ENCODE measurements at regions not wholly inside any gene's neighbourhood (a gene's known extent, or its start where the extent isn't known, plus 50 kb on each side); places are given as distances from the start of the nearest gene placed in this dataset.

DNA sequence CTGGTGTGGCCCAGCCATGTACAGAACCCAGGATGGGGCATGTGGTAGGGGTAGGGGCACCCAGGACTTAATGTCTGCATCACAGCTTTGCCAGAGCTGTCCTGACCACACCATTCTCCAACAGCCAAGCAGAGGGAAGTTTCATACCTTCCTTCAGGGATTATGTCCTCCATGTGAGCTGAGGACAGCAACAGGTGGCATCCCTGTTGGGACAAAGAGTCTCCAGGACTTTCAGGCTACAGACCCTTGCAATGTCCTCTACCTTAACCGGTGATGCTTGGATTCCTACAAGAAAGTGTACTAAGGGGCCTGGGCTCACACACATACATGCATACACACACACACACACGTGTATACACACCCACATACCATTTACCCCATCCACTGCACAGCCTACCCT is 227.0 kb upstream of the SIX2 start:
- Histone ChIP-seq H3K4ac (ENCODE audit: low read depth in 1 of 2, low read length in 2 of 2) (no peak overlapping the region), H2AK5ac (ENCODE audit: low read length, severe bottlenecking) (no peak overlapping the region), H3K27ac (ENCODE audit: low read length, poor library complexity, severe bottlenecking) (no peak overlapping the region), H3K79me1 (replicated peaks; ENCODE audit: low read length, poor library complexity, severe bottlenecking) (no peaks in the 10 kb centered on the region), H3K14ac (ENCODE audit: low read length in 2 of 2) (peak overlapping the region in 1 of 2 experiments; percentile 18), H3K23ac (ENCODE audit: low read length in 2 of 2) (no peak overlapping the region), H2BK15ac (ENCODE audit: low read depth, poor library complexity, severe bottlenecking) (no peak overlapping the region), H3K27me3 (ENCODE audit: control insufficient read depth in 1 of 2, insufficient read depth in 1 of 2, low read length in 2 of 2) (no peaks in the 10 kb centered on the region), H4K91ac (ENCODE audit: low read length) (no peak overlapping the region), H3K4me3 (ENCODE audit: insufficient read depth in 1 of 2, low read depth in 1 of 2, low read length in 2 of 2) (no peak overlapping the region), H3K4me1 (ENCODE audit: control insufficient read depth, insufficient read depth, low read depth, low read length) (peaks cover 9% of the 10 kb centered on the region), H3K4me2 (ENCODE audit: low read length, poor library complexity, severe bottlenecking) (no peak overlapping the region), H3K36me3 (ENCODE audit: control insufficient read depth in 1 of 2, insufficient read depth in 2 of 2, low read depth in 1 of 2, low read length in 2 of 2) (no peaks in the 10 kb centered on the region), H3K9ac (ENCODE audit: low read length) (no peak overlapping the region), H2BK5ac (ENCODE audit: low read depth, low read length, poor library complexity, severe bottlenecking) (no peak overlapping the region), H2AFZ (ENCODE audit: low read depth, low read length) (no peak overlapping the region), H3K9me3 (ENCODE audit: control insufficient read depth, low read length) (no peaks in the 10 kb centered on the region), H2BK120ac (ENCODE audit: low read depth, low read length) (no peak overlapping the region), H3K18ac (ENCODE audit: low read depth in 1 of 2, low read length in 2 of 2) (no peak overlapping the region), H4K8ac (ENCODE audit: low read length) (no peak overlapping the region), H2BK12ac (ENCODE audit: low read length in 2 of 2) (no peak overlapping the region)
- WGBS, result 94% methylated on average over 2 of the region's 2 CpGs
- no peak for DNase-seq

DNA sequence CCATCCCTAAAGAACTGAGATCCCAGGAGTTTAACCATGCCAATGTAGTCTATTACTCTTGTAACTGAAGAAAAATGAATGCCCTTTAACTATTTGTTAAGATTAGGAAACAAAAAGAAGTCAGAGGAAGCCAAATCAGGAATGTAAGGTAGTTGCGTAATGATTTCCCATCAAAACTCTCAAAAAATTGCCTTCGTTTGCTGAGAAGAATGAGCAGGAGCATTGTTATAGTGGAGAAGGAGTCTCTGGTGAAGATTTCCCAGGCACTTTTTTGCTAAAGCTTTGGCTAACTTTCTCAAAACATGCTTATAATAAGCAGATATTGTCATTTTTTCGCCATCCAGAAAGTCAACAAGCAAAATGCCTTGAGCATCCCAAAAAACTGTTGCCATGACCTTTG is 224.0 kb upstream of the SIX2 start:
- no peaks in the 10 kb centered on the region for H3K36me3 ChIP-seq (ENCODE audit: control insufficient read depth in 1 of 2, insufficient read depth in 2 of 2, low read depth in 1 of 2, low read length in 2 of 2)
- no peak overlapping the region for H2AK5ac ChIP-seq (ENCODE audit: low read length, severe bottlenecking)
- no peaks in the 10 kb centered on the region for H3K27me3 ChIP-seq (ENCODE audit: control insufficient read depth in 1 of 2, insufficient read depth in 1 of 2, low read length in 2 of 2)

DNA sequence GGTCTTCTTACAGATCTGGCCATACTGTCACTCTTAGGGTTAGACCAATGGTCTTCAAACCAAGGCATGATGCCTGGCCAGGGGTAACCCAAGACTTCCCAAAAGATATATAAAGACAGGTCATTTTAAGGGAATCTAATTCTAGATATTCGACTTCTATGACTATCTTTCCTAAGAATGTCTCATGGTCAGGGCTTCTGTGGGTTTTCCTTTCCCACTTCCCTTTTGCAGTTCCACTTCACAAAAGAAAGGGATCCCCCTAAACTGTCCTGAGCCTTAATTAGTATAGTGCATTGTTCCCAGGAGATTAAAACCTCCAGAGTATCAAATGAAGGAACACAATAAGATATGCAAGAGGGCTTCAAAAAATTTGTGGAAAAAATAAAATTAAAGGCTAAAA is 223.6 kb upstream of the SIX2 start:
- Histone ChIP-seq H3K14ac (ENCODE audit: low read length in 2 of 2) (no peak overlapping the region), H2BK12ac (ENCODE audit: low read length in 2 of 2) (no peak overlapping the region), H3K23ac (ENCODE audit: low read length in 2 of 2) (no peak overlapping the region), H3K9me3 (ENCODE audit: control insufficient read depth, low read length) (no peaks in the 10 kb centered on the region), H2AFZ (ENCODE audit: low read depth, low read length) (no peak overlapping the region), H3K9ac (ENCODE audit: low read length) (no peak overlapping the region), H3K79me1 (replicated peaks; ENCODE audit: low read length, poor library complexity, severe bottlenecking) (no peaks in the 10 kb centered on the region), H3K36me3 (ENCODE audit: control insufficient read depth in 1 of 2, insufficient read depth in 2 of 2, low read depth in 1 of 2, low read length in 2 of 2) (no peaks in the 10 kb centered on the region), H2BK15ac (ENCODE audit: low read depth, poor library complexity, severe bottlenecking) (no peak overlapping the region), H2BK120ac (ENCODE audit: low read depth, low read length) (no peak overlapping the region), H4K8ac (ENCODE audit: low read length) (no peak overlapping the region), H3K27ac (ENCODE audit: low read length, poor library complexity, severe bottlenecking) (no peak overlapping the region), H3K4me3 (ENCODE audit: insufficient read depth in 1 of 2, low read depth in 1 of 2, low read length in 2 of 2) (no peak overlapping the region), H3K4me1 (ENCODE audit: control insufficient read depth, insufficient read depth, low read depth, low read length) (peaks cover 7% of the 10 kb centered on the region), H3K4ac (ENCODE audit: low read depth in 1 of 2, low read length in 2 of 2) (no peak overlapping the region), H3K27me3 (ENCODE audit: control insufficient read depth in 1 of 2, insufficient read depth in 1 of 2, low read length in 2 of 2) (no peaks in the 10 kb centered on the region), H3K18ac (ENCODE audit: low read depth in 1 of 2, low read length in 2 of 2) (no peak overlapping the region), H2BK5ac (ENCODE audit: low read depth, low read length, poor library complexity, severe bottlenecking) (no peak overlapping the region), H2AK5ac (ENCODE audit: low read length, severe bottlenecking) (no peak overlapping the region), H4K91ac (ENCODE audit: low read length) (no peak overlapping the region), H3K4me2 (ENCODE audit: low read length, poor library complexity, severe bottlenecking) (no peak overlapping the region)
- WGBS, result 100% methylated on average over 1 of the region's 1 CpG
- no peak for DNase-seq

More for the DNA sequence above, 224.0 kb upstream of the SIX2 start:
- no peak overlapping the region for H3K18ac ChIP-seq (ENCODE audit: low read depth in 1 of 2, low read length in 2 of 2)
- peaks cover 11% of the 10 kb centered on the region for H3K4me1 ChIP-seq (ENCODE audit: control insufficient read depth, insufficient read depth, low read depth, low read length)
- H3K79me1 ChIP-seq (replicated peaks; ENCODE audit: low read length, poor library complexity, severe bottlenecking), result no peaks in the 10 kb centered on the region
- H2BK120ac ChIP-seq (ENCODE audit: low read depth, low read length), result no peak overlapping the region
- H4K91ac ChIP-seq (ENCODE audit: low read length), result no peak overlapping the region
- no peak overlapping the region for H3K9ac ChIP-seq (ENCODE audit: low read length)
- H3K4me2 ChIP-seq (ENCODE audit: low read length, poor library complexity, severe bottlenecking), result no peak overlapping the region
- WGBS, result 100% methylated on average over 3 of the region's 3 CpGs
- H2BK15ac ChIP-seq (ENCODE audit: low read depth, poor library complexity, severe bottlenecking), result no peak overlapping the region
- no peak overlapping the region for H3K4me3 ChIP-seq (ENCODE audit: insufficient read depth in 1 of 2, low read depth in 1 of 2, low read length in 2 of 2)
- H2AFZ ChIP-seq (ENCODE audit: low read depth, low read length), result no peak overlapping the region
- no peak overlapping the region for H3K4ac ChIP-seq (ENCODE audit: low read depth in 1 of 2, low read length in 2 of 2)
- no peak for DNase-seq
- H3K9me3 ChIP-seq (ENCODE audit: control insufficient read depth, low read length), result no peaks in the 10 kb centered on the region
- no peak overlapping the region for H4K8ac ChIP-seq (ENCODE audit: low read length)
- H2BK5ac ChIP-seq (ENCODE audit: low read depth, low read length, poor library complexity, severe bottlenecking), result no peak overlapping the region
- no peak overlapping the region for H3K23ac ChIP-seq (ENCODE audit: low read length in 2 of 2)
- H2BK12ac ChIP-seq (ENCODE audit: low read length in 2 of 2), result no peak overlapping the region
- H3K14ac ChIP-seq (ENCODE audit: low read length in 2 of 2), result no peak overlapping the region
- no peak overlapping the region for H3K27ac ChIP-seq (ENCODE audit: low read length, poor library complexity, severe bottlenecking)

DNA sequence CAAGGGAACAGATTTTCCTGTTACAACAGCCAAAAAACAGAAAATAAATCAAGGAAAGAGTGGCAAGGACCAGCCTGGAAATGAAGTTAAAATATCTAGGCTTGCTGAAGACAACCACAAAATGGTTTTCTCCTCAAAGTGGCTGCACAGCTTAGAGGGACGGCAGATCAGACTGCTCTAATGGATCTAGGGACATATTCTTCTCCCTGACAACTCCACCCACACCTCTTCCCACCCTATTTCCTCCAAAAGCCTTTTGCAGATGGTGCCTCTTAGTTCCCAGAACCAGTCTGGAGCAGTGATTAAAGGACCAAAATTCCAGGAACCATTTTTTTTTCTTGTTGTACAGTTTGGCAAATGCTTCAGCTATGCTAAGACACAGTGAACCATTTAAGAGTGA is 220.2 kb upstream of the SIX2 start:
- no peak overlapping the region for H3K18ac ChIP-seq (ENCODE audit: low read depth in 1 of 2, low read length in 2 of 2)
- no peak overlapping the region for H4K91ac ChIP-seq (ENCODE audit: low read length)
- no peak overlapping the region for H2BK12ac ChIP-seq (ENCODE audit: low read length in 2 of 2)
- H3K9ac ChIP-seq (ENCODE audit: low read length), result no peak overlapping the region
- no peak overlapping the region for H2BK15ac ChIP-seq (ENCODE audit: low read depth, poor library complexity, severe bottlenecking)
- no peak overlapping the region for H2BK120ac ChIP-seq (ENCODE audit: low read depth, low read length)
- H3K36me3 ChIP-seq (ENCODE audit: control insufficient read depth in 1 of 2, insufficient read depth in 2 of 2, low read depth in 1 of 2, low read length in 2 of 2), result no peaks in the 10 kb centered on the region
- H3K14ac ChIP-seq (ENCODE audit: low read length in 2 of 2), result no peak overlapping the region
- no peak overlapping the region for H4K8ac ChIP-seq (ENCODE audit: low read length)
- no peak overlapping the region for H3K4ac ChIP-seq (ENCODE audit: low read depth in 1 of 2, low read length in 2 of 2)
- H3K4me1 ChIP-seq (ENCODE audit: control insufficient read depth, insufficient read depth, low read depth, low read length), result peaks cover 2% of the 10 kb centered on the region
- H3K4me2 ChIP-seq (ENCODE audit: low read length, poor library complexity, severe bottlenecking), result no peak overlapping the region
- H2BK5ac ChIP-seq (ENCODE audit: low read depth, low read length, poor library complexity, severe bottlenecking), result no peak overlapping the region
- no peak overlapping the region for H2AK5ac ChIP-seq (ENCODE audit: low read length, severe bottlenecking)
- H3K4me3 ChIP-seq (ENCODE audit: insufficient read depth in 1 of 2, low read depth in 1 of 2, low read length in 2 of 2), result no peak overlapping the region
- DNase-seq, result no peak
- peaks cover 3% of the 10 kb centered on the region for H3K9me3 ChIP-seq (ENCODE audit: control insufficient read depth, low read length)
- H3K27ac ChIP-seq (ENCODE audit: low read length, poor library complexity, severe bottlenecking), result no peak overlapping the region
- H3K23ac ChIP-seq (ENCODE audit: low read length in 2 of 2), result no peak overlapping the region
- H3K27me3 ChIP-seq (ENCODE audit: control insufficient read depth in 1 of 2, insufficient read depth in 1 of 2, low read length in 2 of 2), result peaks cover 0 to 2% of the 10 kb centered on the region in 2 experiments
- no peak overlapping the region for H2AFZ ChIP-seq (ENCODE audit: low read depth, low read length)
- no peaks in the 10 kb centered on the region for H3K79me1 ChIP-seq (replicated peaks; ENCODE audit: low read length, poor library complexity, severe bottlenecking)
- WGBS, result 55% methylated on average over 1 of the region's 1 CpG
